GM21723 (cell line): ENCODE measurements at regions not wholly inside any gene's neighbourhood (a gene's known extent, or its start where the extent isn't known, plus 50 kb on each side); places are given as distances from the start of the nearest gene placed in this dataset.

Experiments
- ATAC-seq: cut with Tn5 transposase; IDR thresholded peaks from one replicate; pipeline ENCODE4 v1.9.1; 2021; ENCODE audit warnings: mild to moderate bottlenecking, moderate library complexity; ENCODE audit not compliant: unreplicated experiment

DNA sequence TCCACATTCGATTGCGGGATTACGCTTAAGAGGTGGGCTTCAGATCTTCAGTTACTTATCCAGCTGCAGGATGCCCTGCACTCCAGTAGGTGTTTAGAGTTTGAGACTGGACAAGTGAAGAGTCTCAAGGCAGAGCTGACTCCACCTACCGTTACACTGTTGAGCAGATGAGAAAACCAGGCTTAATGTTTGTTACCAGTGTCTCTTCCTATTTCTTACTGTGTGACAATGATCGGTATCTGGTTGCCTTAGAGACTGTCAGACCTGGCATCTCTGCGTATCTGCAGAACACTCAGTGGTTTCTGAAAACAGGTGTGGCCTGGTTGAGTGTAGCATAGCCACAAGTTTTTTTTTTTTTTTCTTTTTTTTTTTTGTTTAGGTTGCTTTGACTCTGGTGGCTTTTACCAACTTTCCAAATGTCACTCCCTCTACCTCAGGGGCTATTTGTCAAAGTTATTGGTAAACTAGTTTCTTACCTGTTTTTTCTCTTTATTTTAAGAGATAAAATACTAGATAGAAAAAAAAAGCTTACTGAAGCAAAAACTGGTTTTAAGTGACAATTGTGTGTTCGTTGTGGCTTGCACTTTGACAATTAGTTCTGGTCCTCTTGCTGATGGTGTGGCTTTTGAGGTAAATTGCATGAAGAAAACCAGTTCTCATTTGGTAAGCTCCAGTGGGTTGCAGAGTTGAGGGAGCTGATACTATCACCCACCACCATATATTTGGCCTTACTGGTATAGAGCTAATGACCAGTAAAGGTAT is 284.8 kb downstream of the ETS1 start:
- ATAC-seq: peak; percentile 84

DNA sequence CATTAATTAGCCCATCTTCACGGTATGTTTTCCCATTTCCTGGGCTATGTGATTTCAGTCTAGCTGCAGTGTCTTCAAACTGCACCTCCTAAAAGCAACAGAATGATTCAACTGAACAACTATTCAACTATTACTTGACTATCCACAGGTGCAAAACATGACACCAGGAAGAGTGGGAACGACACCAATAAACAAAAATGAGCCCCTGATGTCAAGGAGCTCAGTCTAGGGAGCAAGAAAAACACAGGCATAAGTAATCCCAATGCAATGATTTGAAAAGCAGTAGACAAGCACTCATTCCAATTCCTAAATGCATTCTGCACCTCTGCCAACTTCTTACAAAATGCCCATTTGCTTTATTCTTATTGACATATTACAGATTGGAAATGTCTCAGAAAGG is 285.6 kb downstream of the ETS1 start:
- no peak for ATAC-seq

DNA sequence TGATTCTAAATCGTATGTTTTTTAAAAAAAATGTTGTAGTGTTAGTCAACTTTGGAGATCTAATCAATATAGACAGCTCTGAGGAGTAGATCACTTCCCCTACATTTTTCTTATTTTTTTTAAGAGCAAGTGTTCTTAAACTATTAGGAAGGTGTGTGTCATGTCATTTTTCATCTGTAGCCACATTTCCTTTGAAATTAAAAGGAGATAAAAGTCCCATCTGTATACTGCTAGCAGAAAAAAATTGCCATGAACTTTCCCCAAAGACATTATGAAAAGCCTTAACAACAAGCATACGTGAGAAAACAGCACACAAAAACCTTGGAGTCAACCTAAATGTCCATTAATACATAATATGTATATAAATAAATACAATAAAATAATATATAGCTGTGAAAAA is 286.6 kb downstream of the ETS1 start:
- ATAC-seq: no peak

DNA sequence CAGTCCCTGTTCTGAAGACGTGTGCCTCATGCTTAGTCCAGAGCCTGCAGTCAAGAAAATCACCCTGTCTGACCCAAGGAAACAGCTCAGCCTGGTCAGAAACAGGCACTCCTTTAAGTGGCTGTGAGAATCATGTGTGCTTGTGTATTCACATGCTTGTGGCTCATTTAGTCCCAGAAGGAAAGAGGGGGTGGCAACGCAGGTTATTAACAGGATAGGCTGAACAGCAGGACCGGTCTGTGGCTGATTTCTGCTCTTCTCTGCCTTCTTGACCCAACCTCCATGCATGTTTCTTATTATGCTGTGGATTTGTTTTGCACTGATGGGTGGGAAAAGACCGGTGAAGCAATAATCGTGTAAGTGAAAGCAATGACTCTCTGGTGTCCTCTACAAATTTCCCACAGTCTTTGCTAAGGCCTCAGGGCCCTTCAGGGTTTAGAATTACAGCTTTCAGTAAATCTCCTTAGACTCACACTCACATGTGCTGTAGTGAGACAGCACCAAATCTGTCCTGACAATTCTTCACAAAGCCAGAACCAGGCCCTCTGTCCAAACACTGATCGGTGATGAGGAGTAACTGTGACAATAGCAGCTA is 288.1 kb downstream of the ETS1 start:
- ATAC-seq: no peak

DNA sequence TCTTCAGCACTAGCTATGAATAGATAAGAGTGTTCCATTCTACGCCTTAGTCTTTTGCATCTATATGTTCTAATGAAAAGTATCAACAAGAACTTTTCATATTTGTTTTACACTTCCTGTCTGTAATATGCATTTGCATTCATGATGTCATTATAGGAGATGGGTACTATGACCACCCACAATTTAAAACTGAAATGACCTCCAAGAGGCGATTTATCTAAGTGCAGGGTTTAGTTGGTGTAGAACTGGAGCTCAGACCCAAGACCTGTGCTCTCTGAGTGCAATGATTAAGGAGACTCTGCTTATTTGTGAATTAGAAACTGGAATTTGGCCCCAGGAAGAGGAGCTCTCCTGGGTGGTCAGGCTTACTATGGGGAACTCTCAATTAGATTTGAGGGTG is 289.1 kb downstream of the ETS1 start:
- ATAC-seq: no peak

DNA sequence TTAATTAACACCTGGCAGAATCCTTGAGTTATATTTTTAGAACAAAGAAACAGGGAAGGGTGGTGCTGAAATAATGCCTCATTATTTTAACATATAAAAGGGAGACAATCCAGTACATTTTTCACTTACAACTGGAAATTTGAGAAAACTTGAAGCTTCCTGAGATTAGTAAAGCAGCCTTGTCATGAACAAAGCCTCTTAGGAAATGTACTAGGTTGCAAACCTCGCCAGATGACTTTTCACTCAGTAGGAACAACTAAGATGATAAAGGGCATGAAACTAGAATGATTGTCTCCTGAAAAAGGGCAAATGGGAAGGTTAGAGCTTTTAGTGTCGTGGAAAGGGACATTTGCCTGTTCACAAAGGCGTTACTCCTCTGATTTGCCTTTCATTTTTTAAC is 289.6 kb downstream of the ETS1 start:
- ATAC-seq: no peak

DNA sequence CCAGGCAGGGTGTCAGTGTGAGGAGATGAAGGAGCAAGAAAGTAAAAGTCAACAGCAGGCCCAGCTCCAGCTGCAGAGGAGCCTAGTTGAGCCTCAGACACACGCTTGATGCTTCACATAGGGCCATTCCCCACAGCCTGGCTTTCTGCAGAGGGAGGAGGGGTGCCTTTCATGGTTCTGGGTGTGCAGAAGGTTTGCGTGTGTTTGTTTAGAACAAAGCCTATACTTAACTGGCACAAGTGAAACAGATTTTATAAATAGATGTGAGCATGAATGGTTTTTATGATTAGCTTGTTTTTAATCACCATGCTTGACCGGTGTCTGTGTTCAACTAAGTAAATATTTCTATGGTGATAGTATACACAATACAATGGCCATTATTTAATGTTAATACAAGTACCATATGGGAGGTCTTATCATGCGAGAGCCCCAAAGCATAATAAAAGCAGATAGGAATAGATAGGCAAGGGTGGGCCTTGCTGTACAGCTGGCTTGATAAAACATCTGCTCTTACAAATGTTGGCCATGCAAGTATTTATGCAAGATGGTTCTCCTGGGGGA is 290.2 kb downstream of the ETS1 start:
- no peak for ATAC-seq

DNA sequence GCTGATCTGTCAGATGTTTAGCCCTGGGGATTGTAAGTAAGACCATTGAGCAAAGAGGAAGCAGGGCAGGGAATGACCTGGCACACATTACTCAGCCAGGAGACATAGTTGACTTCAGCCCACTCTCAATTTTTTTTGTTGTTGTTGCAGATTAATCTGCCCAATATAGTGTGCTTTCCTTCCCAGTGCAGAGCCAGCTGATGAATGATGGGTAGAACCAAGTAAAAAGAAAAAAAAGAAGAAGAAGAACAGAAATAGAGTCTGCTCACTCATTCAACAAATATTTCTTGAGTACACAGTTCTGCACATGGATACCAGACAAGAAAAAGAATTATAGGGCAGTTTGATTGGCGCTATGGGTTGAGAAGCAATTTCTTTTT is 292.7 kb downstream of the ETS1 start:
- no peak for ATAC-seq

DNA sequence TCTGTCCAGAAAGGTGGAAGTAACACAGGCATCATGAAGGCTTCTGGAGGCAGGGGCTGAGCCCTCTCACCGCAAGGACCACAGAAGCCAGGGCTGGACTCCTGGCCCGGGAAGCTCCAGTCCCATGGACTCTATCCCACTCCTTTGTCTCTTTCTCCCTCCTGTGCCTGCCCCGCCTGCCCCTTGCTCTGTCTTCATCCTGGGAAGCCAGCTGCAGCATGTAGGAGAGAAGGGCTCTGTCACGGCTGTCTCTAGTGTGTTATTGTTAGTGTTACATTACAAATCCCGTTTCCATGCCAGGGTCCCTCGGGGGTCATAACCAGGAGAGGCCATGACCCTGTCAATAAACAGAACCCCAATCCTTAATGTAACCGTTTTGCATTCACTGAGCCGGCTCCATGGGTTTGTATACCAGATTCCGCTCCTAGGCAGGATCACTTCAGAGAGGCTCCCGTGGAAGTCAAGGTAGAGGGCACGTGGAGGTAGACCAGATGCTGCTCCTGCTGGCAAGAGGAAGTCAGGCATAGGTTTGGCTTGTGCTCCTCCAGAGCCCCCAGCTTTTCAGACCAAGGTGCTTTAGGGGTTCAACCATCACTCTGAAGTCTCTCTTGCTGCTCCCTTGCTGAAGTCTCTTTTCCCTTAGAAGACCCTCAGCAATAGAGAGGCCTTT is 293.2 kb downstream of the ETS1 start:
- ATAC-seq: no peak

DNA sequence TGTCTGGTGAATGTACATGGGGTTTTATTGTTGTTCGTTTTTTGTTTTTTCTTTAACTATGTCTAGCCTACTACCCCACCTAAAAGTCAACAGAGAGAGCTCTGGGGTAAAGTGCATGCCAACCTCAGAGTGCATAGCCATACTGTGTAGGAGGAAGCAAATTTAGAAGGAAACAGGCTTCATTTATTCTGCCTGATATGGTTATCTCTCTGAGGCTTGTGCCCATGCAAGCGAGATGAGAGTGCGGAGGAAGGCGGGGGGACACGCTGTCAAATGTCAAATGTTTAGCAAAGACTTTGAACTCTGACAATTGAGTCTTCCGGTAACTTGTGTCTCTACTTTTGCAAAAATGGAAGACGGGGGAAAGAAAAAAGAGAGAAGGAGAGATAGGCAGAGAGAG is 295.5 kb downstream of the ETS1 start:
- ATAC-seq: no peak

DNA sequence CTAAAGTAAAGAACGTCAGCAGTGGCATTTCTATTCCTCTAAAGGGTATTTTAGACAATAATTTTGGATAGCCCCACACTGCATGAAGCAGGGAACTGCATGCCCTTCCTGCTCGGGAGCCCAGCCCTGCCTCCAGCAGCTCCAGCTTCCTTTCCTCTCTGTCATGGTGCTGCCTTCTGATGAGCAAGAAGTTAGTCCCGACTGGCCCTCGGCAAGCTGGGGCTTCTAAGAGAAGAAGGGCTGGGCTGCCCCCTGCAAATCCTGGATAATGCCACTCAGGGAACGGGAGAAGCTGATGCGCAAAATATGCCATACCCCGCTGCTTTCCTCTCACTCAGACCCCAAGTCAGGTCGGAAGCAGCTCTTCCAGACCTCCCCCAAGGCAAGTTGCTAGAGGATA is 296.4 kb downstream of the ETS1 start:
- ATAC-seq: no peak

DNA sequence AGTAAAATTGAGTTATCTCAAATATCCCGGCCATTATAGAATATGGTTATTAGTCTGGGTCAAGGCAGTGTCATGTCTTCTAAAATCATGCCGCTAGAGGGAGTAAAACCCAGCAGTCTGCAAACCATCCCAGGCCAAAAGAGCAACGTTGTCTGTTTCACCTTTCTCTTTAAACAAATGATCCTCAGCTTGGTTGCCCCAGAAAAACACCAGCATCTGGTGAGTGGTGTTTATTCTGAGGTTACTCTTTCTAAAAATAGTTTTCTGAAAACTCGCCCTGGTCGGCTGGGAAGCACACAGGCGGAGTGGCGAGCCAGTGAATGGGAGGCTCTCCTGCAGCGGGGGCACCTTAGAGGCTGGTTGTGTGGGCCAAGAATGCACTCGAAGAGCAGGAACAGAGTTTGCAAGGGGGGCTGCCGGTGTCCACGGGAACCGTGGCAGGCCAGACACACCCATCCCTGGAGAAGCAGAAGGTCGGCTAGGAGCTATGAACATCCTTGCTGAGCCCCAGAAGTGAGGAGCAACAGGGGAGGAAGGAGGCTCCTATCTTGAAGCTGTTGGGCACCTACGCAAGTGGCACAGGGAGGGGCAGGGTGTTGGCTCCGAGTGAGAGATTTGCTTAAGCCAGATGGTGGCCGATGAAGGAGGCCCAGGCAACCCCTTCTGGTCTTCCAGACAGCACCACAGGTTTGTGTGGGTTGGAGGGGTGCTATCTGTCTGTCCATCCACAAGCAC is 297.1 kb downstream of the ETS1 start:
- ATAC-seq: peak; percentile 82

DNA sequence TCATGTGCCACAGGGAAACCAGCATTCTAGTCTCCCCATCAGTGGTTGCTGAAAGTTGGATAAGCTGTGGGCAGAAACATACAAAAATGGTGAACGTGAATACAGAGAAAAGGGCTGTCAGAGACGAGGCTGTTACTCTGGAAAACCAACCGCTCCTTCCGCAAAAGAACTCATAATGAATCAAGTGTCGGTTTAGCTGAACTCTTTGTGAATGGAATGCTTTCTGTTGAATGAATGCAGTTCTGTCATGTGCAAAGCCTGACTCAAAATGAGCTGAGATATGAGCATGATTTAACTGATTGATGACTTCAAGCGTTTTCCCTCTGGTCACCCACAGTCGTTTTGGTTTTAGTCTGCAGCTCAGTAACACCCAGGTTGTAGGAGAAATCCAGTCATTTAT is 298.3 kb downstream of the ETS1 start:
- ATAC-seq: peak; percentile 40

DNA sequence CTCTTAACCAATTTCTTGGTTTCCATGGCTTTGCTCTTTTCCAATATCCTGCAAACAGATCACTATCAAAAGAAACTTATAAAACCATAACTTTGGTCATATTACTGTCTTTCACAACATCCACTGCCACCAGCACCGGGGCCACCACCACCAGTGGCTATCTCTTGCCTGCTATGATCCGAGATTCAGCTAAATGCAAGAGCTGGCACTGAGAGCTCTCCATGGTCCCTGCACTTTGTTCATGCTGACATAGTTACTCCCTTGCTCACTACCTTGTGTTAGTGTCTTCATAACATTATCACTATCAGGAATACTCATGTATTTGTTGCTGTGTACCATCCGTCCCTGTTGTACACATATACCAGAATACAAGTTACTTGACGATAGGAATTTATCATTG is 299.0 kb downstream of the ETS1 start:
- ATAC-seq: no peak

DNA sequence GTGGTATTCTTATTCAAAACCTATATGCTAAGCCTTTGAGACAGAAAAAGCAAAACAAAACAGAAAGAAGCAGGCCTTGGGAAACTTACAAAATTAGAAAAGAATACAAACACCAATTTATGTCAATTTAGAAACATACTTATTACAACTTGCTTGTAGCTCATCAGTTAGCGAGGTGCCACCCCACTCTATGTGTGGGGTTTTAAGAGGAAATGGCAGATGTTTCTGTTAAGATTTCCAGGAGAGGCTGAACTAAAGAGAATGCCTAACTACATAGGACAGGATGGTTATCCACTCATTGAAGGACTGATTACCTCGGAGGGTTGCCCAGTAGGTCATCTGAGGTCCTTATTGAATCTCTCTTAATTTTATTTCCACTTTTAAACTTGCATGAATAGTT is 302.0 kb downstream of the ETS1 start:
- no peak for ATAC-seq

DNA sequence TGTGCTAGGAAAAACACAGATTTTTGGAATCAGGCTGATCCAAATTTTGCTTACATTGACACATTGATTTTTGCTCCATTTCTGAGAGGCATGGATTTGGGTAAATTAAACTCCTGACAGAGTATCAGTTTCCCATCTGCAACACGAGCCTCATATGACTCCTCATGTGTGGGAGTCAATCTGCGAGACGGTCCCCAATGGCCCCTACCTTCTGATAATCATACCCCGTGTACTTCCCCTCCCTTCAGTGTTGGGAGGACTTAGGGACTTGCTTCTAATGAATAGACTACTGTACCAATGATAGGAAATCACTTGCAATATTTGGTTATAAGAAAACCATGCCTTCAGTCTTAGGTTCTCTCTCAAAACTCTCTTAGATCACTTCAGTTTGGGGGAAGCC is 302.7 kb downstream of the ETS1 start:
- no peak for ATAC-seq

DNA sequence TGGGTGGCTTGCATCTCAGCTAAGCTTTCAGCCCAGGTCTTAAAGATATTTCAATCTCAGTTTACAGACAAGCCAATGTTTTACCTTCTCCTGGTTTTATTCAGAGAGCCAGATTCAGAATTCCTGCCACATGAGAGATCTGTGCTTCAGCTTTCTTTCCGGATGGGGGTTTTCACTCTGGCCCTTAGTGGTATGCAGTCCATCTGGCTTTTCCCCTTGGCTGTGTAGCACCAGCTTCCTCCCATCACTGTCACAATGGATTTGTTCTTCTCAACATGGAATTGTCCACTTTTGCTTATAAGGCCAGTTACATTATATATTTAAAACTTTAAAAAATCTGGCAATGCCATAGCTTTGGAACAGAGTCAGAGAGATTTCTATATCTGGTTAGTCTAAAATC is 303.9 kb downstream of the ETS1 start:
- ATAC-seq: no peak

DNA sequence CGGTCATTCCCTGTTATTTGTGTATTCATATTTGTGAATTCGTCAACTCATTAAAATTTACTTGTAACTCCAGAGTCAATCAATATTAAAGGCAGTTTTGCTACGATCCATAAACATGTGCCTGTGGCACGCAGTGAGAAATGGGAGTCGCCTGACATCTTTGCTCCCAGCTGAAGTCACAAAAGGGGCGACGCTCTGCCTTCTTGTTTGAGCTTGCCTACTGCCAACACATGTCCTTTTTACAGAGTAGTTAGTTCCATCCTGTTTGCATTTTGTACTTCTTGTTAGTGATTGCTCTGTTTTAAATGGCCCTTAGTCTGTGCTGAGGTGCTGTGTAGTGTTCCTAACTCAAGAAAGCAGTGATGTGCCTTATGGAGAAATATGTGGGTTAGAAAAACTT is 305.3 kb downstream of the ETS1 start:
- no peak for ATAC-seq

DNA sequence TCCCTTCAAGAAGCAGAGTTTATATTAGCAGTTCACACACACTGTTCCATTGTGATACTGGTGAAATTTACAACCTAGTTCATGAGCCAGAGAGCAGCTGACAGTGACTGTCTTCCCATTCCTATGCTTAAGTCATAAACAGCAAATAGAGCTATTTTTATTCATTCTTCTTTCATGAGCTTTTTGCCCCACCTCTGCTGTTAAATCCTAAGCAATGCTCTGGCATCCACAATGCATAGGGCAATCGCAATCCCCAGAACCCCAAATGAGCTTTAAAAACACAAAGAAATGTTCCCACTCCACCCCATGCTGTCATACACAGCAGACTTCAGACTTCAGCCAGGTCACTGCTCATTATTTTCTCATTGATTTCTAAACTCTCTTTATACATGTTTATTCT is 307.5 kb downstream of the ETS1 start:
- no peak for ATAC-seq

DNA sequence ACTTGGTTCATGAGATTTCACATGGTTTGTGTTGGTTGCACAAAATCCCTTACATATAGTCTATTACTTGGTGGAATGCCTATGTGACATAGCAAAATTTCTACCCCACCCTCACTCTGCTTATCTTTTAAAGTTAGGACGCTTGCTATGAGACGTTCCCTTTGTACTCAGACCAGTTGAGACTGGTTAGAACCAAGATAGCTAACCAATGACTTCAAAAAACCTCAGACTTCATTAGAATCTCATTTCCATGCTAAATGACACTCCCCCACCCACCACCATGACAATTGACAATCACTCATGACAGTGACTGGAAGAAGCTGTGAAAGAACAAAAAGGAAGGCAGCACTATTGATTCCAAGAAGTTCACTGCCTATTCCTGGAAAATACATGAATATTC is 313.6 kb downstream of the ETS1 start:
- no peak for ATAC-seq

DNA sequence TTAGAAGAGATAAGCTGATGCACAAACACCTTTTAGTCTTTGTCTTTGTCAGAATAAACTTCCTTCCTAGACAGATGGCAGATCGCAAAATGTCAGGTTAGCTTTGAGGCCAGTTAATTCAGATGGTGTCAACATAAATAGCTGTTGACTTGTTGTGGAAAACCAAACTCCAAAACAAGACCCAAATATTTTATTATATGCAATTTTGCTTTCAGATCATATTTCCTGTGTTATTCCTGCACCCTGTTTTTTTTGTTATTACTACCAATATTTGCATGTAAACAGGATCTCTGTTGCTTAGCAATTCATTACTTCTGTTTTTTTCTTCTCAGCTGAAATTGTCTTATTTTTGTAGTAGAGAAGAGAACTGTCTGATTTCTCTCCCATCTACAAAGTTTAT is 316.0 kb downstream of the ETS1 start:
- ATAC-seq: no peak
